ENCODE measurements at regions not wholly inside any gene's neighbourhood (a gene's known extent, or its start where the extent isn't known, plus 50 kb on each side); places are given as distances from the start of the nearest gene placed in this dataset.

- TF ChIP-seq, protein P1, sequence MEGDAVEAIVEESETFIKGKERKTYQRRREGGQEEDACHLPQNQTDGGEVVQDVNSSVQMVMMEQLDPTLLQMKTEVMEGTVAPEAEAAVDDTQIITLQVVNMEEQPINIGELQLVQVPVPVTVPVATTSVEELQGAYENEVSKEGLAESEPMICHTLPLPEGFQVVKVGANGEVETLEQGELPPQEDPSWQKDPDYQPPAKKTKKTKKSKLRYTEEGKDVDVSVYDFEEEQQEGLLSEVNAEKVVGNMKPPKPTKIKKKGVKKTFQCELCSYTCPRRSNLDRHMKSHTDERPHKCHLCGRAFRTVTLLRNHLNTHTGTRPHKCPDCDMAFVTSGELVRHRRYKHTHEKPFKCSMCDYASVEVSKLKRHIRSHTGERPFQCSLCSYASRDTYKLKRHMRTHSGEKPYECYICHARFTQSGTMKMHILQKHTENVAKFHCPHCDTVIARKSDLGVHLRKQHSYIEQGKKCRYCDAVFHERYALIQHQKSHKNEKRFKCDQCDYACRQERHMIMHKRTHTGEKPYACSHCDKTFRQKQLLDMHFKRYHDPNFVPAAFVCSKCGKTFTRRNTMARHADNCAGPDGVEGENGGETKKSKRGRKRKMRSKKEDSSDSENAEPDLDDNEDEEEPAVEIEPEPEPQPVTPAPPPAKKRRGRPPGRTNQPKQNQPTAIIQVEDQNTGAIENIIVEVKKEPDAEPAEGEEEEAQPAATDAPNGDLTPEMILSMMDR (conservative IDR thresholded peaks at IDR 0.05 in 1 of 2, IDR thresholded peaks at IDR 0.05 in 1 of 2; ENCODE audit: low read depth in 1 of 2, low read length in 2 of 2): no peak
- no peak for TF ChIP-seq EZH2 (IDR thresholded peaks at IDR 0.05; ENCODE audit: low read length, missing control alignments)
These were observed 228.1 kb downstream of the ADAMTS9 start for GRCh38 chr3:64459711-64460110.
